Nephron (organoid): ENCODE measurements at regions not wholly inside any gene's neighbourhood (a gene's known extent, or its start where the extent isn't known, plus 50 kb on each side); places are given as distances from the start of the nearest gene placed in this dataset.

Experiments
- H3K27ac Mint-ChIP-seq, 3 experiments: 2 replicates each; pipeline ENCODE4 v1.8.0; 2020; ENCODE audit warnings: mixed read lengths in 3 of 3, mild to moderate bottlenecking in 2 of 3, moderate library complexity in 1 of 3
- H3K27me3 Mint-ChIP-seq: 2 replicates; pipeline ENCODE4 v1.8.0; 2021; ENCODE audit warnings: low read depth, mild to moderate bottlenecking, moderate library complexity, mixed read lengths
- H3K36me3 Mint-ChIP-seq: 2 replicates; pipeline ENCODE4 v1.8.0; 2020; ENCODE audit warnings: low read depth, mixed read lengths
- H3K4me1 Mint-ChIP-seq: 2 replicates; pipeline ENCODE4 v1.8.0; 2020; ENCODE audit warnings: mixed read lengths
- H3K4me3 Mint-ChIP-seq, 3 experiments: 2 replicates each; pipeline ENCODE4 v1.8.0; 2020; ENCODE audit warnings: mild to moderate bottlenecking in 3 of 3, mixed read lengths in 3 of 3, moderate library complexity in 2 of 3
- H3K9me3 Mint-ChIP-seq: 2 replicates; pipeline ENCODE4 v1.8.0; 2020; ENCODE audit warnings: mixed read lengths
- CTCF ChIP-seq, 3 experiments: fragments of 200-600 bp; sonication (generic); IDR thresholded peaks; one replicate each; pipeline ENCODE4 v1.5.0; 2021; ENCODE audit warnings: antibody characterized with exemption in 3 of 3; ENCODE audit not compliant: unreplicated experiment in 3 of 3

- H3K4me1 Mint-ChIP-seq: peaks cover 6% of the 10 kb centered on the region
- no peaks in the 10 kb centered on the region for H3K36me3 Mint-ChIP-seq
- no peaks in the 10 kb centered on the region for H3K9me3 Mint-ChIP-seq
These were observed 50.0 kb downstream of the JAKMIP3 start for GRCh38 chr10:132115732-132116131.

GRCh38 chr10:132117146-132117545, 51.4 kb downstream of the JAKMIP3 start:
- Mint-ChIP-seq H3K27me3 (peaks cover 18% of the 10 kb centered on the region), H3K4me3 (no peak overlapping the region), H3K36me3 (no peaks in the 10 kb centered on the region), H3K4me1 (peaks cover 6% of the 10 kb centered on the region), H3K27ac (no peak overlapping the region), H3K9me3 (no peaks in the 10 kb centered on the region)
- no peak for TF ChIP-seq CTCF (IDR thresholded peaks at IDR 0.05; ENCODE audit: unreplicated experiment in 3 of 3)

More at GRCh38 chr10:132115732-132116131, 50.0 kb downstream of the JAKMIP3 start:
- no peak overlapping the region for H3K27ac Mint-ChIP-seq
- H3K4me3 Mint-ChIP-seq: no peak overlapping the region
- TF ChIP-seq CTCF (IDR thresholded peaks at IDR 0.05; ENCODE audit: unreplicated experiment in 3 of 3): no peak
- H3K27me3 Mint-ChIP-seq: peaks cover 22% of the 10 kb centered on the region

- Mint-ChIP-seq H3K27ac (no peak overlapping the region), H3K9me3 (no peaks in the 10 kb centered on the region), H3K36me3 (no peaks in the 10 kb centered on the region), H3K4me1 (peaks cover 6% of the 10 kb centered on the region), H3K27me3 (peaks cover 18% of the 10 kb centered on the region), H3K4me3 (no peak overlapping the region)
- no peak for TF ChIP-seq CTCF (IDR thresholded peaks at IDR 0.05; ENCODE audit: unreplicated experiment in 3 of 3)
These were observed 52.0 kb downstream of the JAKMIP3 start for GRCh38 chr10:132117636-132118190.

- H3K4me1 Mint-ChIP-seq: peaks cover 6% of the 10 kb centered on the region
- H3K27ac Mint-ChIP-seq: no peak overlapping the region
- no peaks in the 10 kb centered on the region for H3K9me3 Mint-ChIP-seq
- TF ChIP-seq CTCF (IDR thresholded peaks at IDR 0.05; ENCODE audit: unreplicated experiment in 3 of 3): no peak
- H3K36me3 Mint-ChIP-seq: no peaks in the 10 kb centered on the region
- H3K4me3 Mint-ChIP-seq: no peak overlapping the region
- peaks cover 18% of the 10 kb centered on the region for H3K27me3 Mint-ChIP-seq
These were observed 52.6 kb downstream of the JAKMIP3 start for GRCh38 chr10:132118366-132118765.

GRCh38 chr10:132120200-132120599, 54.5 kb downstream of the JAKMIP3 start:
- Mint-ChIP-seq H3K4me3 (no peak overlapping the region), H3K36me3 (no peaks in the 10 kb centered on the region), H3K4me1 (peaks cover 6% of the 10 kb centered on the region), H3K9me3 (no peaks in the 10 kb centered on the region), H3K27ac (no peak overlapping the region), H3K27me3 (peaks cover 16% of the 10 kb centered on the region)
- TF ChIP-seq CTCF (IDR thresholded peaks at IDR 0.05; ENCODE audit: unreplicated experiment in 3 of 3): no peak

GRCh38 chr10:132120734-132121510, 55.2 kb downstream of the JAKMIP3 start:
- Mint-ChIP-seq H3K4me3 (no peak overlapping the region), H3K36me3 (no peaks in the 10 kb centered on the region), H3K27me3 (peaks cover 17% of the 10 kb centered on the region), H3K4me1 (peaks cover 6% of the 10 kb centered on the region), H3K27ac (no peak overlapping the region), H3K9me3 (no peaks in the 10 kb centered on the region)
- no peak for TF ChIP-seq CTCF (IDR thresholded peaks at IDR 0.05; ENCODE audit: unreplicated experiment in 3 of 3)
